ENCODE measurements at regions not wholly inside any gene's neighbourhood (a gene's known extent, or its start where the extent isn't known, plus 50 kb on each side); places are given as distances from the start of the nearest gene placed in this dataset.

GRCh38 chrX:137366018-137366633, 199.8 kb upstream of the ZIC3 start:
- DNase-seq, result no peak

GRCh38 chrX:137363559-137363958, 202.4 kb upstream of the ZIC3 start:
- DNase-seq, result no peak

GRCh38 chrX:137362583-137362982, 203.3 kb upstream of the ZIC3 start:
- no peak for DNase-seq

- no peak for DNase-seq
Measured at GRCh38 chrX:137354851-137355250, 211.1 kb upstream of the ZIC3 start.

GRCh38 chrX:137353404-137353803, 212.5 kb upstream of the ZIC3 start:
- DNase-seq, result no peak

- DNase-seq, result no peak
Measured at GRCh38 chrX:137352101-137352660, 213.7 kb upstream of the ZIC3 start.

- no peak for DNase-seq
Measured at GRCh38 chrX:137342969-137343368, 223.0 kb upstream of the ZIC3 start.

- no peak for DNase-seq
Measured at GRCh38 chrX:137313627-137314026, 252.3 kb upstream of the ZIC3 start.

- no peak for DNase-seq
Measured at GRCh38 chrX:137305404-137305803, 260.5 kb upstream of the ZIC3 start.

- no peak for DNase-seq
Measured at GRCh38 chrX:137297167-137297566, 263.4 kb upstream of the GPR101 start.

GRCh38 chrX:137290011-137290410, 256.2 kb upstream of the GPR101 start:
- no peak for DNase-seq

- no peak for DNase-seq
Measured at GRCh38 chrX:137287191-137287590, 253.4 kb upstream of the GPR101 start.

GRCh38 chrX:137286423-137286822, 252.6 kb upstream of the GPR101 start:
- DNase-seq, result no peak

- no peak for DNase-seq
Measured at GRCh38 chrX:137278825-137279224, 245.0 kb upstream of the GPR101 start.

GRCh38 chrX:137263374-137263773, 229.6 kb upstream of the GPR101 start:
- DNase-seq, result no peak

GRCh38 chrX:137245183-137245582, 211.4 kb upstream of the GPR101 start:
- DNase-seq, result no peak

- DNase-seq, result no peak
Measured at GRCh38 chrX:137236837-137237236, 203.0 kb upstream of the GPR101 start.

GRCh38 chrX:137234651-137235402, 201.0 kb upstream of the GPR101 start:
- no peak for DNase-seq

- no peak for DNase-seq
Measured at GRCh38 chrX:137233478-137233877, 199.7 kb upstream of the GPR101 start.

- DNase-seq, result no peak
Measured at GRCh38 chrX:137227151-137227550, 193.4 kb upstream of the GPR101 start.

- DNase-seq, result no peak
Measured at GRCh38 chrX:137215467-137215866, 181.7 kb upstream of the GPR101 start.

- DNase-seq, result no peak
Measured at GRCh38 chrX:137212078-137212632, 178.4 kb upstream of the GPR101 start.

GRCh38 chrX:137198040-137198439, 164.2 kb upstream of the GPR101 start:
- no peak for DNase-seq

- DNase-seq, result no peak
Measured at GRCh38 chrX:137195991-137196390, 162.2 kb upstream of the GPR101 start.
